OCI-LY1 (cell line): ENCODE measurements at regions not wholly inside any gene's neighbourhood (a gene's known extent, or its start where the extent isn't known, plus 50 kb on each side); places are given as distances from the start of the nearest gene placed in this dataset.

Source experiments
- EZH2 ChIP-seq: fragments of 200-600 bp; sonication (generic), shearing (Covaris generic); IDR thresholded peaks from 2 replicates; pipeline ENCODE4 v1.8.0; 2017; ENCODE audit warnings: borderline replicate concordance, mixed run types, mild to moderate bottlenecking, antibody characterized with exemption, low read length, moderate library complexity, mixed read lengths
- TF ChIP-seq, protein P1 (sequence below): fragments of 200-600 bp; sonication (generic), shearing (Covaris generic); IDR thresholded peaks from 2 replicates; pipeline ENCODE4 v1.5.1; 2017; ENCODE audit warnings: mild to moderate bottlenecking, antibody characterized with exemption, low read length, moderate library complexity, mixed read lengths

DNA sequence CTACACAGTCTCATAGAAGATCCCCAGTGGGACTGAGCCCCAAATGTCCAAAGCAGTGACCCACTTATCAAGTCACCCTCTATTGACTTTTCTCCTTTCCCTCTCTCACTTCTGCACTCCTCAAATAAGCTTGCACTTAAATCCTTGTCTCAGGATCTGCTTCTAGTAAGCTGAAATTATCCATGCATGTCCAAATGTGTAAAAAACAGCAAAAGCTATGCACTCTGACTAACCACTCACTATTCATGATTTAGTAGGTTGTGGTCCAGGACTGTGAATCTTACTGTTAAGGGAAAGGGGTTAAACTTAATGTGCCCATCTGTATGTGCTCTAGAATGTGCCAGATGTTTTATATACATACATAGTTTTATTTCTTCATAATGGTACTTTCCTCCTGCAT lies 115.4 kb downstream of the SCG2 start:
- TF ChIP-seq, protein P1, sequence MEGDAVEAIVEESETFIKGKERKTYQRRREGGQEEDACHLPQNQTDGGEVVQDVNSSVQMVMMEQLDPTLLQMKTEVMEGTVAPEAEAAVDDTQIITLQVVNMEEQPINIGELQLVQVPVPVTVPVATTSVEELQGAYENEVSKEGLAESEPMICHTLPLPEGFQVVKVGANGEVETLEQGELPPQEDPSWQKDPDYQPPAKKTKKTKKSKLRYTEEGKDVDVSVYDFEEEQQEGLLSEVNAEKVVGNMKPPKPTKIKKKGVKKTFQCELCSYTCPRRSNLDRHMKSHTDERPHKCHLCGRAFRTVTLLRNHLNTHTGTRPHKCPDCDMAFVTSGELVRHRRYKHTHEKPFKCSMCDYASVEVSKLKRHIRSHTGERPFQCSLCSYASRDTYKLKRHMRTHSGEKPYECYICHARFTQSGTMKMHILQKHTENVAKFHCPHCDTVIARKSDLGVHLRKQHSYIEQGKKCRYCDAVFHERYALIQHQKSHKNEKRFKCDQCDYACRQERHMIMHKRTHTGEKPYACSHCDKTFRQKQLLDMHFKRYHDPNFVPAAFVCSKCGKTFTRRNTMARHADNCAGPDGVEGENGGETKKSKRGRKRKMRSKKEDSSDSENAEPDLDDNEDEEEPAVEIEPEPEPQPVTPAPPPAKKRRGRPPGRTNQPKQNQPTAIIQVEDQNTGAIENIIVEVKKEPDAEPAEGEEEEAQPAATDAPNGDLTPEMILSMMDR: no peak
- no peak for TF ChIP-seq EZH2
